OCI-LY1 (cell line): ENCODE measurements at regions not wholly inside any gene's neighbourhood (a gene's known extent, or its start where the extent isn't known, plus 50 kb on each side); places are given as distances from the start of the nearest gene placed in this dataset.

ENCODE experiments used
- H2AFZ ChIP-seq: fragments of 200-600 bp; sonication (generic), shearing (Covaris generic); 2 replicates; pipeline ENCODE4 v1.6.0; 2014; ENCODE audit warnings: antibody characterized with exemption, mild to moderate bottlenecking, low read length
- H3F3A ChIP-seq: fragments of 200-600 bp; sonication (generic), shearing (Covaris generic); 2 replicates; pipeline ENCODE4 v1.6.0; 2014; ENCODE audit warnings: mild to moderate bottlenecking, antibody characterized with exemption, low read length, moderate library complexity; ENCODE audit not compliant: insufficient read depth
- H3K27ac ChIP-seq: fragments of 200-600 bp; sonication (generic); 2 replicates; pipeline ENCODE4 v1.5.1; 2014; ENCODE audit warnings: low read length, mixed run types, mild to moderate bottlenecking, low read depth; ENCODE audit not compliant: poor library complexity, severe bottlenecking
- H3K27me3 ChIP-seq: fragments of 200-600 bp; sonication (generic); 2 replicates; pipeline ENCODE4 v1.6.0; 2014; ENCODE audit warnings: antibody characterized with exemption, mild to moderate bottlenecking, low read length, moderate library complexity; ENCODE audit not compliant: insufficient read depth
- H3K36me3 ChIP-seq: fragments of 200-600 bp; sonication (generic); 2 replicates; pipeline ENCODE4 v1.6.1; 2014; ENCODE audit warnings: mild to moderate bottlenecking, antibody characterized with exemption, low read length, moderate library complexity, mixed read lengths; ENCODE audit not compliant: insufficient read depth
- H3K4me1 ChIP-seq: fragments of 200-600 bp; sonication (generic); 2 replicates; pipeline ENCODE4 v1.5.1; 2014; ENCODE audit warnings: mild to moderate bottlenecking, low read length, moderate library complexity; ENCODE audit not compliant: insufficient read depth, severe bottlenecking
- H3K4me2 ChIP-seq: fragments of 200-600 bp; sonication (generic), shearing (Covaris generic); 2 replicates; pipeline ENCODE4 v1.6.1; 2014; ENCODE audit warnings: low read length
- H3K4me3 ChIP-seq: fragments of 200-600 bp; sonication (generic); 2 replicates; pipeline ENCODE4 v1.5.1; 2014; ENCODE audit warnings: low read length, low read depth, mild to moderate bottlenecking, mixed read lengths; ENCODE audit not compliant: poor library complexity, severe bottlenecking
- H3K79me2 ChIP-seq: fragments of 200-600 bp; shearing (Covaris generic); 2 replicates; pipeline ENCODE4 v1.6.1; 2016; ENCODE audit warnings: mixed run types, low read length, mixed read lengths; ENCODE audit not compliant: insufficient read depth
- H3K9ac ChIP-seq: fragments of 200-600 bp; sonication (generic), shearing (Covaris generic); 2 replicates; pipeline ENCODE4 v1.6.1; 2014; ENCODE audit warnings: mild to moderate bottlenecking, low read length, mixed read lengths
- H3K9me2 ChIP-seq: fragments of 200-600 bp; sonication (generic), shearing (Covaris generic); 2 replicates; pipeline ENCODE4 v1.6.1; 2014; ENCODE audit warnings: low read depth, mild to moderate bottlenecking, low read length, mixed read lengths
- H3K9me3 ChIP-seq: fragments of 200-600 bp; shearing (Covaris generic); 2 replicates; pipeline ENCODE4 v1.6.1; 2014; ENCODE audit warnings: low read length, mixed read lengths
- H4K20me1 ChIP-seq: fragments of 200-600 bp; sonication (generic), shearing (Covaris generic); 2 replicates; pipeline ENCODE4 v1.6.0; 2016; ENCODE audit warnings: mild to moderate bottlenecking, low read length; ENCODE audit not compliant: insufficient read depth
- CTCF ChIP-seq: fragments of 200-600 bp; sonication (generic), shearing (Covaris generic); IDR thresholded peaks from 2 replicates; pipeline ENCODE4 v1.5.1; 2017; ENCODE audit warnings: mild to moderate bottlenecking, antibody characterized with exemption, low read length, moderate library complexity, mixed read lengths
- EZH2 ChIP-seq: fragments of 200-600 bp; sonication (generic), shearing (Covaris generic); IDR thresholded peaks from 2 replicates; pipeline ENCODE4 v1.8.0; 2017; ENCODE audit warnings: borderline replicate concordance, mixed run types, mild to moderate bottlenecking, antibody characterized with exemption, low read length, moderate library complexity, mixed read lengths

- TF ChIP-seq CTCF (no peak), EZH2 (no peak)
- H3K9me2 ChIP-seq = no peaks in the 10 kb centered on the region
- no peaks in the 10 kb centered on the region for H3F3A ChIP-seq
- no peak overlapping the region for H3K9ac ChIP-seq
- H3K4me1 ChIP-seq = no peaks in the 10 kb centered on the region
- H3K9me3 ChIP-seq = no peaks in the 10 kb centered on the region
- no peaks in the 10 kb centered on the region for H3K36me3 ChIP-seq
- peaks cover 7% of the 10 kb centered on the region; the same call in 1 of the 2 replicates for H3K27me3 ChIP-seq
- no peak overlapping the region for H3K4me3 ChIP-seq
- no peaks in the 10 kb centered on the region for H3K79me2 ChIP-seq
- H4K20me1 ChIP-seq = no peaks in the 10 kb centered on the region
- no peak overlapping the region for H3K27ac ChIP-seq
- no peak overlapping the region for H3K4me2 ChIP-seq
- no peak overlapping the region for H2AFZ ChIP-seq
Observed at GRCh38 chr9:129550199-129550839, 70.6 kb downstream of the C9orf50 start.

GRCh38 chr9:129549684-129550083, 71.2 kb downstream of the C9orf50 start:
- H3K9me3 ChIP-seq = no peaks in the 10 kb centered on the region
- TF ChIP-seq EZH2 (no peak), CTCF (no peak)
- H3K9me2 ChIP-seq = no peaks in the 10 kb centered on the region
- no peak overlapping the region for H3K9ac ChIP-seq
- no peaks in the 10 kb centered on the region for H3K4me1 ChIP-seq
- no peaks in the 10 kb centered on the region for H3K79me2 ChIP-seq
- no peaks in the 10 kb centered on the region for H4K20me1 ChIP-seq
- no peak overlapping the region for H3K4me3 ChIP-seq
- H3K4me2 ChIP-seq = no peak overlapping the region
- no peak overlapping the region for H3K27ac ChIP-seq
- no peaks in the 10 kb centered on the region for H3K36me3 ChIP-seq
- H3F3A ChIP-seq = no peaks in the 10 kb centered on the region
- peaks cover 7% of the 10 kb centered on the region; the same call in 1 of the 2 replicates for H3K27me3 ChIP-seq
- H2AFZ ChIP-seq = no peak overlapping the region

- H3K79me2 ChIP-seq = no peaks in the 10 kb centered on the region
- TF ChIP-seq CTCF (no peak), EZH2 (no peak)
- no peaks in the 10 kb centered on the region for H4K20me1 ChIP-seq
- no peaks in the 10 kb centered on the region for H3K36me3 ChIP-seq
- H3K9me2 ChIP-seq = no peaks in the 10 kb centered on the region
- H3K4me3 ChIP-seq = no peak overlapping the region
- H3K9me3 ChIP-seq = no peaks in the 10 kb centered on the region
- no peak overlapping the region for H3K4me2 ChIP-seq
- H3K4me1 ChIP-seq = no peaks in the 10 kb centered on the region
- H3K27me3 ChIP-seq = peaks cover 7% of the 10 kb centered on the region; the same call in 1 of the 2 replicates
- no peak overlapping the region for H2AFZ ChIP-seq
- no peak overlapping the region for H3K27ac ChIP-seq
- no peaks in the 10 kb centered on the region for H3F3A ChIP-seq
- H3K9ac ChIP-seq = no peak overlapping the region
Observed at GRCh38 chr9:129549139-129549538, 71.8 kb downstream of the C9orf50 start.
